IMR-90 (cell line): ENCODE measurements at regions not wholly inside any gene's neighbourhood (a gene's known extent, or its start where the extent isn't known, plus 50 kb on each side); places are given as distances from the start of the nearest gene placed in this dataset.

Experiments used
- BHLHE40 ChIP-seq: fragments of 150-350 bp; IDR thresholded peaks from 2 replicates; pipeline ENCODE4 v1.6.1; 2016; ENCODE audit warnings: mild to moderate bottlenecking, low read depth, low read length
- MXI1 ChIP-seq: IDR thresholded peaks from 2 replicates; pipeline ENCODE4 v1.6.1; 2012; ENCODE audit warnings: low read depth, mild to moderate bottlenecking, low read length, moderate library complexity, borderline replicate concordance
- POLR2A ChIP-seq: IDR thresholded peaks from 2 replicates; pipeline ENCODE4 v1.6.1; 2012; ENCODE audit warnings: mild to moderate bottlenecking, low read depth, low read length
- RAD21 ChIP-seq: IDR thresholded peaks from 2 replicates; pipeline ENCODE4 v1.6.1; 2012; ENCODE audit warnings: low read length, improper control_type of control experiment
- RCOR1 ChIP-seq: IDR thresholded peaks from 2 replicates; pipeline ENCODE4 v1.6.1; 2012; ENCODE audit warnings: mild to moderate bottlenecking, low read length, improper control_type of control experiment; ENCODE audit not compliant: insufficient replicate concordance
- USF2 ChIP-seq: fragments of 150-350 bp; IDR thresholded peaks from 2 replicates; pipeline ENCODE4 v1.6.1; 2017; ENCODE audit warnings: mild to moderate bottlenecking, antibody characterized with exemption, low read length, low read depth
- TF ChIP-seq, protein P1 (sequence below): conservative IDR thresholded peaks from 2 replicates; pipeline ENCODE4 v1.5.1; 2012; ENCODE audit warnings: mild to moderate bottlenecking, low read depth, low read length, improper control_type of control experiment

- TF ChIP-seq, protein P1, sequence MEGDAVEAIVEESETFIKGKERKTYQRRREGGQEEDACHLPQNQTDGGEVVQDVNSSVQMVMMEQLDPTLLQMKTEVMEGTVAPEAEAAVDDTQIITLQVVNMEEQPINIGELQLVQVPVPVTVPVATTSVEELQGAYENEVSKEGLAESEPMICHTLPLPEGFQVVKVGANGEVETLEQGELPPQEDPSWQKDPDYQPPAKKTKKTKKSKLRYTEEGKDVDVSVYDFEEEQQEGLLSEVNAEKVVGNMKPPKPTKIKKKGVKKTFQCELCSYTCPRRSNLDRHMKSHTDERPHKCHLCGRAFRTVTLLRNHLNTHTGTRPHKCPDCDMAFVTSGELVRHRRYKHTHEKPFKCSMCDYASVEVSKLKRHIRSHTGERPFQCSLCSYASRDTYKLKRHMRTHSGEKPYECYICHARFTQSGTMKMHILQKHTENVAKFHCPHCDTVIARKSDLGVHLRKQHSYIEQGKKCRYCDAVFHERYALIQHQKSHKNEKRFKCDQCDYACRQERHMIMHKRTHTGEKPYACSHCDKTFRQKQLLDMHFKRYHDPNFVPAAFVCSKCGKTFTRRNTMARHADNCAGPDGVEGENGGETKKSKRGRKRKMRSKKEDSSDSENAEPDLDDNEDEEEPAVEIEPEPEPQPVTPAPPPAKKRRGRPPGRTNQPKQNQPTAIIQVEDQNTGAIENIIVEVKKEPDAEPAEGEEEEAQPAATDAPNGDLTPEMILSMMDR, result no peak
- TF ChIP-seq RCOR1, result no peak
- no peak for TF ChIP-seq MXI1
- no peak for TF ChIP-seq POLR2A
- TF ChIP-seq BHLHE40, result no peak
- TF ChIP-seq RAD21, result no peak
- no peak for TF ChIP-seq USF2
These were observed 117.5 kb upstream of the TMC3 start for GRCh38 chr15:81491414-81492096.
